ENCODE measurements at regions not wholly inside any gene's neighbourhood (a gene's known extent, or its start where the extent isn't known, plus 50 kb on each side); places are given as distances from the start of the nearest gene placed in this dataset.

DNA sequence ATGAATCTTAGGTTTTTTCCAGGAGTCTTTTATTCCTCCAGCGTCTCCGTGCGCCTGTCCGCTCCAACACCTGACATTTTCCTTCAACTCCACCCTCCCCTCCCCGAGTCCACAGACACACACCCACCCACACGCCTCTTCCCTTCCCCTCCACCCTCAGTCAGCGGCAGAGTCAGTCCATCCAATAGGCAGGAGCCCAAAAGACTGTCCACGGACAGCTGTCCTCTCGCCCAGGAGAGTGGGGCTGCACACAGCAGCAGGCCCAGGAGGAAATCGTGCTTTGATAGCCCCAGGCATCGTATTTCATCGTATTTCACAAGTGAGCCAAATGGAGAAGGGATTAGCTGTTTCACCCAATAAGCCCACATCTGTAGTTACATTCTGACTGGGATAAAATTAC, 285.1 kb downstream of the ZEB1 start:
- Mint-ChIP-seq H3K27me3 (peaks cover 1% of the 10 kb centered on the region), H3K4me1 (peaks cover 11% of the 10 kb centered on the region), H3K4me3 (peak overlapping the region; percentile 77), H3K9me3 (no peaks in the 10 kb centered on the region), H3K27ac (no peak overlapping the region), H3K36me3 (ENCODE audit: low read depth) (no peaks in the 10 kb centered on the region)
- CTCF ChIA-PET = interaction anchor here (0.9 kb wide), 1 partner anchor 163 kb away, joined by 3 read pairs; no protein-coding TSS in a partner anchor
- no peak for DNase-seq
- POLR2A ChIA-PET = no interaction called here

DNA sequence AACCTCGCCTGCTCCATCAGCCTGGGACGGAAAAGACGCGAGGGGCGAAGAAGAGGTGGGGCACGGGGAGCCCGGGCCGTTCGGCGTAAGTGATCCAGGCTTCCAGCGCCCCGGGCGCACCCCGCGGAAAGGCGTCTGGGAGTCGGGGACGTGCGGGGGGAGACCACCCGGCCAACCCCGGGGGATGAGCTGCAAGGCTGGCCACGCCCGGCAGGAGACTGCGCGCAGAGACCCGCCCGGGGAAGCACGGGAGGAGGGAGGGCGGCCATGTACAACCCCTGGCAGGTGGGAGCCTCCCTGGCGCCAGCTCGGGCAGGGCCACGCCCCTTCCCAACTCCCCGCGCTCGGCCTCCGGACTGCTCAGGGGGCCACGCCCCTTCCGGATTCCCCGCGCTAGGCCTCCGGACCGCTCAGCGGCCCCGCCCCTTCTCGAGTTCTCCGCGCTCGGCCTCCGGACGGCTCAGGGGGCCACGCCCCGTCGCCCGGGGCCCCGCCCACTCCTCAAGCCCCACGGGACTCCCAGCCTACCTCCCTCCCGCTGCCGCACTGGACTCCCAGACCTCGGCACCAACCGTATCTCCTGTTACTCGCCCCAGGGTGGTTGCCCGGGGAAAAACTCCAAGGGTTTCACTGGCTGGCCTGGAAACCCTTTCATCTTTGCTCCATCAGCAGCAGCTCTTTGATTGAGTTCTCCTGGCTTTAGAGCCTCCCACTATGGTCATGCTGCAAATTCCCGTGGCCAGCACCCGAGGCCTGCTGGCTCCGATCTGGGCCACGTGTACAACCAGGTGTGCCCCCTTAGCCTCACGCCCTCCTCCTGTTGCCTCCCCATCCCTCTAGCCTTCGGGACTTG, 284.4 kb downstream of the ZEB1 start:
- Mint-ChIP-seq H3K27me3 (peaks cover 1% of the 10 kb centered on the region), H3K9me3 (no peaks in the 10 kb centered on the region), H3K4me1 (peaks cover 11% of the 10 kb centered on the region), H3K27ac (no peak overlapping the region), H3K36me3 (ENCODE audit: low read depth) (no peaks in the 10 kb centered on the region), H3K4me3 (peak overlapping the region; percentile 77)
- ChIA-PET CTCF (interaction anchor here (0.8 to 0.9 kb wide), 3 partner anchors 9 to 164 kb away, joined by 3 read pairs; no protein-coding TSS in a partner anchor), POLR2A (interaction anchor here (0.6 kb wide), 1 partner anchor 291 kb away, joined by 3 read pairs; no protein-coding TSS in a partner anchor)
- DNase-seq = peak; percentile 77

DNA sequence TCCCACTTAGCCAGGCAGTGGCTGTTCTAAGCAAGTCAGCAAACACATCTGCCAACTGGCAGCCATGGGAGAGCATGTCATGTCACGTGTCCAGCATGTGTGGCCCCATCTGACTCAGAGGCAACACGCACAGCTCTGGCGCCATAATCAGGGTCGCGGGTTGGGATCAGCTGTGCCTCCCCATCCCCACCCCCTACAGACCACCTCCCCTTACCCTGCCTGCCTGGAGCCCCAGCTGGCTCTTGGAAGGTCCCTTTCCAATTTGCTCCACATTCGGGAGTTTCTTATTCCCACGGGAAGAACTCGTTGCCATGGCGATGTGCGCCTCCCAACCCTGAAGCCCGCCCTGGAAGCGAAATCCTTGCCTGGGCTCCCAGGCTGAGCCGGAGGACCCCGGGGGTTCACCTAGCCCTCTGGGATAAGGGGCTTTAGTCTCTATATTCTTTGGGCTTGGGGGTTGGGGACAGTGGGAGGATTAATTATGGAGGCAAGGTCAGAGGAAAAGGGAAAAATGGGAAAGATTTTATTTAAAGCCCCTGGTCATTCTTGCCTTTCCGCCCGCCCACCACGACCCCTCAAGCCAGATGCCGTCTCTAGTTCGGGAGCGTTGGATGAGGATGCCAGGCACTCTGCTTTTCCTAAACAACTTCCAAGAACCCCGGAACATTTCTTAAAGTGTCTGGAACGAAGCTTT, 283.7 kb downstream of the ZEB1 start:
- Mint-ChIP-seq H3K36me3 (ENCODE audit: low read depth) (no peaks in the 10 kb centered on the region), H3K4me1 (peaks cover 11% of the 10 kb centered on the region), H3K4me3 (peak overlapping the region; percentile 57), H3K27me3 (no peaks in the 10 kb centered on the region), H3K9me3 (no peaks in the 10 kb centered on the region), H3K27ac (no peak overlapping the region)
- POLR2A ChIA-PET = no interaction called here
- CTCF ChIA-PET = interaction anchor here (0.8 to 1.2 kb wide), 5 partner anchors 8 to 888 kb away, joined by 3 read pairs; no protein-coding TSS in a partner anchor
- DNase-seq = no peak

DNA sequence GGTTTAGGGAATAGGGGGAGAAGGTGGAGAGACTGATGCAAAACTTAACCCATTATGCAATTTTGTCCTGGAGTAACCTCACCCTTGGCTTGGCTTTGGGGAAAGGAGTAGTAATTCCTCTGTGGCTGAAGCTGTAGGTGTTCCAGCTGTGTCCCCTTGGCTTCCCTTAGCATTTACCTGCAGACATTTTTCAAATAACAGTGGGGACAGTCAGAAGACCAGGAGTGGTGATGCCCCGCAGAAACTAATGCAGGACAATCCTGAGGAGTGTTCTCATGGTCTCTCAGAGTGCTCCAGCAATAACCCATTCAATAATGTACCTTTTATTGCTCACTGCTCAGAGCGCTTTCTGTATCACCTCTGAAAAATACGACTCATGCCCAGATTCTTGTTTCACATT, 282.1 kb downstream of the ZEB1 start:
- H3K27ac Mint-ChIP-seq = no peak overlapping the region
- peaks cover 11% of the 10 kb centered on the region for H3K4me1 Mint-ChIP-seq
- POLR2A ChIA-PET = no interaction called here
- H3K36me3 Mint-ChIP-seq (ENCODE audit: low read depth) = no peaks in the 10 kb centered on the region
- no peaks in the 10 kb centered on the region for H3K9me3 Mint-ChIP-seq
- no peak for DNase-seq
- CTCF ChIA-PET = no interaction called here
- no peaks in the 10 kb centered on the region for H3K27me3 Mint-ChIP-seq
- no peak overlapping the region for H3K4me3 Mint-ChIP-seq

DNA sequence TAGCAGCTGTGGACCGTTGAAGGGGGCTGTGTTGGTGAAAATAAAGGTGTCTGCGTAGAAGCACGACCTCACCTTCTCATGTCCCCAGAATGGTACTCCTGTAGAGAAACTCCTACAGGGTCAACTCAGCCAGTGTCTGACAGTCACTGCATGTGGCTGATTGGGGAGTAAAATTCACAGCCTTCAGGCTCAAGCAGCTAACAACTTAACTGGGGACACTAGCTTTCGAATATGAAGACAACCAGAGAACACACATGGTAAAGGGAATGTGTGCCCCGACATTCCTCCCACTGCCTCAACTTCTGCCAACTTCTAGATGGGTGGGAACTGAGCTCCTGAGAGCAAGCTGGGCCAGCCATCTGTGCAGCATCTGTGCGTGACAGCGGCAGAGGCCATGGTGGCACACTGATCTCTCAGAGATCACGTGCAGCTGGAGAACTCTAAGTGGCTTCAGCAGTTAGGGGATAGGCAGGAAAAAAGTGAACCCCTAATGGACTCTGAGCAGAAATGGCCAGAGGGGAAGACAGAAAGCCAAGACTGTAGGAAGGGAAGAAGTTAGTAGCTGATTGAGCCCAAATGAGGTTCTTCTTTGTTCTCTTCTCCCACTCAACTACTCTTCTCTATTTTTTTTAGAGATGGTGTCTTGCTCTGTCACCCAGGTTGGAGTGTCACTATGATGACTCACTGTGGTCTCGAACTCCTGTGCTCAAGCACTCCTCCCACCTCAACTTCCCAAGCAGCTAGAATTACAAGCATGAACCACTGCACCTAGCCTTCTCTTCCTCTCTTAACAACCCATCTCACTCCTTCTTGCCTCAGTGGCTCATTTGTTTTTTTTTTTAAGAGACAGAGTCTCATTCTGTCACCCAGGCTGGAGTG, 280.8 kb downstream of the ZEB1 start:
- no peak overlapping the region for H3K27ac Mint-ChIP-seq
- H3K9me3 Mint-ChIP-seq = no peaks in the 10 kb centered on the region
- POLR2A ChIA-PET = no interaction called here
- CTCF ChIA-PET = interaction anchor here (0.6 to 1.5 kb wide), 3 partner anchors 21 to 897 kb away, joined by 3 to 4 read pairs (median 3); no protein-coding TSS in a partner anchor
- DNase-seq = no peak
- H3K27me3 Mint-ChIP-seq = no peaks in the 10 kb centered on the region
- H3K36me3 Mint-ChIP-seq (ENCODE audit: low read depth) = no peaks in the 10 kb centered on the region
- peaks cover 11% of the 10 kb centered on the region for H3K4me1 Mint-ChIP-seq
- H3K4me3 Mint-ChIP-seq = no peak overlapping the region

DNA sequence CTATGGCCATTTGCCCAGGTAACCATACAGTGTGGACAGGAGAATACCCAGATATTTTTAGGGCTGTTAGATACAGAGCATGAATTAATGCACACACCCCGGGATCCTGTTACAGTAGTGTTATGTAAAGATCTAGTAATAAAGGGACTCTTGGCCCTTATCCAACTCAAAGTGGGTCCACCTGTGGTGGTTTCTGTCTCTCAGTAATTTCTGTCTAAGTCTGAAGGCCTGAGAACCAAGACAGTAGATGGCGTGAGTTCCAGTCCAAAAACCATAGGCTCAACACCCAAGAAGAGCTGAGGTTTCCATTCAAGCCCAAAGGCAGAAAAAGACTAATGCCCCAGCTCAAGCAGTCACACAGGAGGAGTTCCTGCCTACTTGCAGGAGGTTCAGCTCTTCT, 277.7 kb downstream of the ZEB1 start:
- Mint-ChIP-seq H3K27me3 (peaks cover 10% of the 10 kb centered on the region), H3K4me1 (peaks cover 2% of the 10 kb centered on the region), H3K9me3 (peaks cover 5% of the 10 kb centered on the region), H3K27ac (no peak overlapping the region), H3K4me3 (no peak overlapping the region), H3K36me3 (ENCODE audit: low read depth) (no peaks in the 10 kb centered on the region)
- ChIA-PET CTCF (interaction anchor here (0.6 to 1.0 kb wide), 2 partner anchors 13 to 15 kb away, joined by 3 to 5 read pairs; no protein-coding TSS in a partner anchor), POLR2A (no interaction called here)
- DNase-seq = no peak

DNA sequence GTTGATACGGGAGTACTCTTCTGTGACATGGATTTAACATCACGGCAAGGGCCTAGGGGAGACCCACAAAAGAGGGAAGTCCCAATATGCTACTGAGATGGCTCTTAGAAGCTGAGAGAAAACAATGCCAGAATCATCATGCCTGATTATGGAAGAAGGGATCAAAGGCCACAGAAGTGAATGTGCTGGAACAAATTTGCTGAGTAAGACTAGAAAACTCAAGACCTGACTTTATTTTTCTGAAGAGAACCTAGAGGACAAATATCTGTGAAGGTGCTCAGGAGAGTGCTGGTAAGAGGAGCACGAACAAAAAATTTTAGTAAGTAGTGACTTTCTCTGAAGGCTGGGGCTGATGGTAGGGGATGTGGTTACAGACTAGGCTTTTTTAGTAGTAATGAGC, 277.0 kb downstream of the ZEB1 start:
- Mint-ChIP-seq H3K27me3 (peaks cover 10% of the 10 kb centered on the region), H3K9me3 (peaks cover 9% of the 10 kb centered on the region), H3K4me3 (no peak overlapping the region), H3K36me3 (ENCODE audit: low read depth) (no peaks in the 10 kb centered on the region), H3K27ac (no peak overlapping the region), H3K4me1 (peaks cover 2% of the 10 kb centered on the region)
- DNase-seq = no peak
- ChIA-PET CTCF (no interaction called here), POLR2A (no interaction called here)

DNA sequence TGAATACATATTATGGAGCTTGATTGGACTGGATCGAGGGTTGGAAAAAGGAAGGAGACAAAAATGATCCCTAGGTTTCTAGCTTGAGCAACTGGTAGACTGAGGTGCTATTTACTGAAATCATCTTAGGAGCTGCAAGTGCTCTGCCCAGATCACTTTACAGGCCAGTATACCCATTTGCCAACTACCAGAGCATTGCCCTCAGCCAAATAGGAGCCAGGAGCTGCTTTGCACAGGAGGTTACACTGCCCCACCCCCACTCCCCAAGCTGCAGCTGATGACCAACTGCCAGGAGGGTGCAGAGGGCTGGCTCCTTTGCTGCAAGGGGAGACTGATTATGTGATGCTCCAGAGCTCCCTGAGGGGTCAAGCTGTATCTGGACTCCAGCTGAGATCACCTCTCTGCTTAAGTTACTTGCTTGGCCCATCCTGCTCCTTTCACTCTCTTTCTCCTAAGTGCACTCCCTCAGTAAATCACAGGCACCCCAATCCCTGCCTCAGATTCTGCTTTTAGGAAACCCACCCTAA, 275.4 kb downstream of the ZEB1 start:
- Mint-ChIP-seq H3K27ac (no peak overlapping the region), H3K36me3 (ENCODE audit: low read depth) (no peaks in the 10 kb centered on the region), H3K27me3 (peaks cover 10% of the 10 kb centered on the region), H3K9me3 (peaks cover 14% of the 10 kb centered on the region), H3K4me1 (no peaks in the 10 kb centered on the region), H3K4me3 (no peak overlapping the region)
- ChIA-PET CTCF (interaction anchor here (0.9 to 1.6 kb wide), 3 partner anchors 9 to 13 kb away, joined by 3 to 5 read pairs (median 3); no protein-coding TSS in a partner anchor), POLR2A (interaction anchor here (0.6 kb wide), 1 partner anchor 13 kb away, joined by 4 read pairs; no protein-coding TSS in a partner anchor)
- DNase-seq = no peak

DNA sequence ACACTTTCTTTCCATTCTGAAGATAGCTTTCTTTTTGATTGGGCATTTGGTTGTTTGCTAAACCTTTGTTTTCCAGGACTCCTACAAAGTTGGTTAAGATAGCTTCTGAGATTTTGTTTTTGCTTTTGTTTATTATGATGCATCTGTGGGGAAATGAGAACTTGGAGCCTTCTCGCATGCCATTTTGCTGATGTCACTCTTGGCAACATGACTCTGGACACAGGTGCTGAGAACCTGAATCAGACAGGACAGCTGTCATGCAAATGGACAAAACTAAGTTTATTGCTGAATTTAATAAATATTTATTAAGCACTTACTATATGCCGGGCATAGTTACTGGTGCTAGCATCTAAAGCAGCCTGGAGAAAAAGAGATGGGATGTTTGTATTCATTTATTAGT, 274.1 kb downstream of the ZEB1 start:
- Mint-ChIP-seq H3K9me3 (peaks cover 14% of the 10 kb centered on the region), H3K4me1 (no peaks in the 10 kb centered on the region), H3K27me3 (peaks cover 10% of the 10 kb centered on the region), H3K4me3 (no peak overlapping the region), H3K27ac (no peak overlapping the region), H3K36me3 (ENCODE audit: low read depth) (no peaks in the 10 kb centered on the region)
- ChIA-PET POLR2A (no interaction called here), CTCF (interaction anchor here (1.1 kb wide), 2 partner anchors 9 to 13 kb away, joined by 3 to 4 read pairs; no protein-coding TSS in a partner anchor)
- DNase-seq = no peak

DNA sequence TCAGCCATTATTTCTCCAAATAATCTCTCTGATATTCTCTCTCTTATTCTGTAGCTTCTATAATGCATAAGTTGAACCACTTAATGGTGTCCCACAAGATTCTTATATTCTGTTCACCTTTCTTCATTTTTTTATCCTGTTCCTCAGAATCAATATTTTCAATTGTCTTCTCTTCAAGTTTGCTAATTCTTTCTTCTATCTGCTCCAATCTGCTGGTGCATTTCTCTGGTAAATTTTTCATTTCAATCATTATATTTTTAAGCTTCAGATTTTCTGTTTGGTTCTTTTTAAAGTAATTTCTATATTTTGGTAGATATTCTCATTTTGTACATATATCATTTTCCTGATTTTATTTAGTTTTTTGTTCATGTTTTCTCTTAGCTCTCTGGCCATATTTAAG, 272.6 kb downstream of the ZEB1 start:
- ChIA-PET POLR2A (no interaction called here), CTCF (interaction anchor here (0.8 kb wide), 1 partner anchor 118 kb away, joined by 3 read pairs; no protein-coding TSS in a partner anchor)
- H3K27ac Mint-ChIP-seq = no peak overlapping the region
- H3K9me3 Mint-ChIP-seq = peaks cover 14% of the 10 kb centered on the region
- DNase-seq = no peak
- H3K27me3 Mint-ChIP-seq = peaks cover 16% of the 10 kb centered on the region
- peaks cover 7% of the 10 kb centered on the region for H3K4me1 Mint-ChIP-seq
- no peak overlapping the region for H3K4me3 Mint-ChIP-seq
- H3K36me3 Mint-ChIP-seq (ENCODE audit: low read depth) = no peaks in the 10 kb centered on the region

DNA sequence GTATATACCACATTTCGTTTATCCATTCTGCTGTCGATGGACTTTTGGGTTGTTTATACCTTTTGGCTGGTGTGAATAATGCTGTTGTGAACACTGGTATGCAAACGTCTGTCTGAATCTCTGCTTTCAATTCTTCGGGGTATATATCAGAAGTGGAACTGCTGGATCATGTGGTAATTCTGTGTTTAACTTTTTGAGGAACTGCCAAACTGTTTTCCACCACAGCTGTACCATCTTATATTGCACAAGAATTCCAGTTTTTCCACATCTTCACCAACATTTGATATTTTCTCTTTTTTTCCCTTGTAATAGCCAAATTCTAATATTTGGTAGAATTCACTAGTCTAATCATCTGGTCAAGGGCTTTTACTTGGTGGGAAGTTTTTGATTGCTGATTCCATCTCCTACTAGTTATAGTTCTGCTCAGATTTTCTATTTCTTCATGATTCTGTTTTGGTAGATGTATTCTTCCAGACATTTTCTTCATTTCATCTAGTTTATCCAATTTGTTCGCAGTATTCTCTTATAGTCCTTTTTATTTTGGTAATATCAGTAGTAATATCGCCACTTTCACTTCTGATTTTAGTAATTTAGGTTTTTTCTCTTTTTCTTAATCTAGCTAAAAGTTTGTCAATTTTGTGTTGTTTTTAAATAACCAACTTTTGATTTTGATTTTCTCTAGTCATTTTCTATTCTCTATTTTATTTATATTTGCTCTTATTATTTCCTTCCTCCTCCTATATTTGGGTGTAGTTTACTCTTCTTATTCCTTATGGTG, 271.2 kb downstream of the ZEB1 start:
- no peak for DNase-seq
- ChIA-PET POLR2A (interaction anchor here (0.6 kb wide), 1 partner anchor 90 kb away, joined by 4 read pairs; no protein-coding TSS in a partner anchor), CTCF (no interaction called here)
- no peaks in the 10 kb centered on the region for H3K36me3 Mint-ChIP-seq (ENCODE audit: low read depth)
- H3K4me1 Mint-ChIP-seq = peaks cover 7% of the 10 kb centered on the region
- no peak overlapping the region for H3K4me3 Mint-ChIP-seq
- H3K27ac Mint-ChIP-seq = no peak overlapping the region
- peaks cover 16% of the 10 kb centered on the region for H3K27me3 Mint-ChIP-seq
- peaks cover 14% of the 10 kb centered on the region for H3K9me3 Mint-ChIP-seq

DNA sequence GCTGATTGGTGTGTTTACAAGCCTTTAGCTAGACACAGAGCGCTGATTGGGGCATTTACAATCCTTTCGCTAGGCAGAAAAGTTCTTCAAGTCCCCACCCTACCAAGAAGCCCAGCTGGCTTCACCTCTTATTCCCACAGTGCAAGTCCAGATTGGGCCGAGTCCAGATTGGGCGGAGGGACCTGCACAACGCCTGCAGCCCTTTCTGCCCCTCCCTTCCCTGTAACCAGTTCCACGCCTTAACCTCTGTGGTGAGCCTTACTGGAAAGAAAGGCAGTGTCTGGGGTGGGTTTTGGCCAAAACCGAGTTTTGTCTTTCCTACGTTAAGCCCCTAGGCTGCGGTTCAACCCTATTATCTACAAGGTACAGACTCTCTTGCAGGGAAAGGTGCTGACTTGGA, 268.7 kb downstream of the ZEB1 start:
- H3K4me3 Mint-ChIP-seq = no peak overlapping the region
- DNase-seq = no peak
- CTCF ChIA-PET = no interaction called here

More for the DNA sequence above, 268.7 kb downstream of the ZEB1 start:
- Mint-ChIP-seq H3K4me1 (peaks cover 7% of the 10 kb centered on the region), H3K27me3 (peaks cover 8% of the 10 kb centered on the region), H3K9me3 (peaks cover 14% of the 10 kb centered on the region), H3K36me3 (ENCODE audit: low read depth) (no peaks in the 10 kb centered on the region), H3K27ac (no peak overlapping the region)
- POLR2A ChIA-PET = no interaction called here
